ENCODE measurements at regions not wholly inside any gene's neighbourhood (a gene's known extent, or its start where the extent isn't known, plus 50 kb on each side); places are given as distances from the start of the nearest gene placed in this dataset.

DNA sequence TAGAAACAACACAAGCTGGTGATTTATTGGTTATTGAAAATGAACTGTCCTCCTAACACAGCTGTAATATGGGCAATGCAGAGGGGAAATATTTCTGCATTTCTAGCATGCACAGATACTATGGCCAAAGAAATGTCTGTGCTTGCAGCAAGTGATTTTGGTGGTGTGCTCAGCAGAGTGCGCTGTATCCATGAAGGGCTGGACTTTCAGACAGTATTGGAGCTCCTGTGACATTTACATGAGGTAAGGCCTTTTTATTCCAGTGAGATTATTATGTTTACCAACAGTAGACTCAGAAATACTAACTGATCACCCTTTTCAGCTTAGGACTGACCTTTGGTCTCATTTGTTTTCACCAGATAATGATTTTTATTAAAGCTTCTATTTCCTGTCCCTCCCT, 1302.6 kb upstream of the EPHA6 start:
- Histone ChIP-seq H3K4me1 (no peaks in the 10 kb centered on the region), H3K27ac (no peak overlapping the region), H3K9me3 (ENCODE audit: control insufficient read depth, low read length) (no peaks in the 10 kb centered on the region), H3K9ac (no peak overlapping the region), H3K27me3 (ENCODE audit: control insufficient read depth, insufficient read depth, low read length) (no peaks in the 10 kb centered on the region), H3K4me3 (ENCODE audit: low read depth, low read length) (no peak overlapping the region), H3K36me3 (ENCODE audit: control insufficient read depth, insufficient read depth, low read length) (no peaks in the 10 kb centered on the region), H3K79me2 (no peaks in the 10 kb centered on the region), H2AFZ (no peak overlapping the region), H3K4me2 (ENCODE audit: low read length) (no peak overlapping the region)
- TF ChIP-seq, protein P1, sequence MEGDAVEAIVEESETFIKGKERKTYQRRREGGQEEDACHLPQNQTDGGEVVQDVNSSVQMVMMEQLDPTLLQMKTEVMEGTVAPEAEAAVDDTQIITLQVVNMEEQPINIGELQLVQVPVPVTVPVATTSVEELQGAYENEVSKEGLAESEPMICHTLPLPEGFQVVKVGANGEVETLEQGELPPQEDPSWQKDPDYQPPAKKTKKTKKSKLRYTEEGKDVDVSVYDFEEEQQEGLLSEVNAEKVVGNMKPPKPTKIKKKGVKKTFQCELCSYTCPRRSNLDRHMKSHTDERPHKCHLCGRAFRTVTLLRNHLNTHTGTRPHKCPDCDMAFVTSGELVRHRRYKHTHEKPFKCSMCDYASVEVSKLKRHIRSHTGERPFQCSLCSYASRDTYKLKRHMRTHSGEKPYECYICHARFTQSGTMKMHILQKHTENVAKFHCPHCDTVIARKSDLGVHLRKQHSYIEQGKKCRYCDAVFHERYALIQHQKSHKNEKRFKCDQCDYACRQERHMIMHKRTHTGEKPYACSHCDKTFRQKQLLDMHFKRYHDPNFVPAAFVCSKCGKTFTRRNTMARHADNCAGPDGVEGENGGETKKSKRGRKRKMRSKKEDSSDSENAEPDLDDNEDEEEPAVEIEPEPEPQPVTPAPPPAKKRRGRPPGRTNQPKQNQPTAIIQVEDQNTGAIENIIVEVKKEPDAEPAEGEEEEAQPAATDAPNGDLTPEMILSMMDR (IDR thresholded peaks at IDR 0.05), result no peak

DNA sequence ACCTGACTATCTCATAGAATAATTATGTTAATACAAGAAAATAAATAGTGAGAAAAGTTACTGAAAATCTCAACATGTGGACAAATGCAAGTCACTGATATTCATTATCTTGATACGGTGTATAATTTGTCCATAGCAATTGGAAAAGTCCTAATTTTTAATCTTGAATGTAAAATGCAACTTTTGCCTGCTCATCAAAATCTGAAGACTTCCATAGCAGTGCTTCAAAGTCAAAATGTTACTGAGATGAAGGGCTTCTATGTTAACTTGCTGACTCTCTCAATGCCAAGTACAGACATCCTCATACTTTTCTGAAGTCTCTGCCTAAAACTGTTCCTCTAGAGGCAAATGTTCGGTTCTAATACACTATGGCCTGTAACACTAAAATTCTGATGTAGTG, 1300.1 kb upstream of the EPHA6 start:
- no peak overlapping the region for H3K4me2 ChIP-seq (ENCODE audit: low read length)

DNA sequence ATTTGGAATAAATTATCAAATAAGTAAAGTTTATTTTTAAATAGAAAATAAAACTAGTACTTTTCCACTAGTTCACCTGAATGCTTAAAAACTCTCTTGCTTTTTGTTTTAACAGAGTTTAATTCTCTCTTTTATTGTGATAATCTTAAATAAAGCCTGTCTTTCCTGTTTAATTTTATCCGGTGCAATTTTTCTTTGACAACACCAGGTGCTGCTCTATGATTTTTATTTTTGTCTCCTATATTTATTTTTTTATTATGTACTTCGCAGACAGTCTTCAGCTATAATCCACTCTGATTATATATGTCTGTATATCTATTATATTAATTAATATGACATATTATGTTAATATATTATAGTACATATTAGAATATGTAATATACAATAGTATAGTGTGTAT, 1293.0 kb upstream of the EPHA6 start:
- TF ChIP-seq, protein P1 (IDR thresholded peaks at IDR 0.05), result no peak
- Histone ChIP-seq H3K79me2 (no peaks in the 10 kb centered on the region), H3K4me1 (no peaks in the 10 kb centered on the region), H3K4me2 (ENCODE audit: low read length) (no peak overlapping the region), H3K9ac (no peak overlapping the region), H2AFZ (no peak overlapping the region), H3K36me3 (ENCODE audit: control insufficient read depth, insufficient read depth, low read length) (no peaks in the 10 kb centered on the region), H3K9me3 (ENCODE audit: control insufficient read depth, low read length) (no peaks in the 10 kb centered on the region), H3K27me3 (ENCODE audit: control insufficient read depth, insufficient read depth, low read length) (no peaks in the 10 kb centered on the region), H3K27ac (no peak overlapping the region), H3K4me3 (ENCODE audit: low read depth, low read length) (no peak overlapping the region)

More for the DNA sequence above, 1300.1 kb upstream of the EPHA6 start:
- Histone ChIP-seq H3K9me3 (ENCODE audit: control insufficient read depth, low read length) (no peaks in the 10 kb centered on the region), H3K4me3 (ENCODE audit: low read depth, low read length) (no peak overlapping the region), H3K4me1 (no peaks in the 10 kb centered on the region), H3K9ac (no peak overlapping the region), H3K27ac (no peak overlapping the region), H2AFZ (no peak overlapping the region), H3K36me3 (ENCODE audit: control insufficient read depth, insufficient read depth, low read length) (no peaks in the 10 kb centered on the region), H3K27me3 (ENCODE audit: control insufficient read depth, insufficient read depth, low read length) (no peaks in the 10 kb centered on the region), H3K79me2 (no peaks in the 10 kb centered on the region)
- TF ChIP-seq, protein P1 (IDR thresholded peaks at IDR 0.05), result no peak

DNA sequence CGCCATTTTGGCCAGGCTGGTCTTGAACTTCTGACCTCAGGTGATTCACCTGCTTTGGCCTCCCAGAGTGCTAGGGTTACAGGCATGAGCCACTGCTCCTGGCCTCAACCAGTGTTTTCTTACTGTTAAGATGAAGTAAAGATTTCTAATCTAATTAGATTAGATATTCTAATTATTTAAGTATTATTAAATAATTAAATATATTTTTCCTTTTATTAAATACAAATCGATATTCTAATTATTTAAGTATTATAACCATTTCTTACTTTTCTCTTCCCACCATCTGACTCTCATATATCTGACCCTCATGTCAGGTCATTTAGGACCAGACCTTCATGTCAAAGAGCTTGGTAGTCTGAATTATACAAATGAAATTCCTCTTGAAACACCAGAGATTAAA, 1291.9 kb upstream of the EPHA6 start:
- no peak overlapping the region for H3K4me3 ChIP-seq (ENCODE audit: low read depth, low read length)
- no peak overlapping the region for H2AFZ ChIP-seq
- H3K9me3 ChIP-seq (ENCODE audit: control insufficient read depth, low read length), result no peaks in the 10 kb centered on the region
- no peak overlapping the region for H3K27ac ChIP-seq
- H3K4me2 ChIP-seq (ENCODE audit: low read length), result no peak overlapping the region
- no peaks in the 10 kb centered on the region for H3K36me3 ChIP-seq (ENCODE audit: control insufficient read depth, insufficient read depth, low read length)
- H3K79me2 ChIP-seq, result no peaks in the 10 kb centered on the region
- TF ChIP-seq, protein P1 (IDR thresholded peaks at IDR 0.05), result no peak
- no peak overlapping the region for H3K9ac ChIP-seq
- H3K4me1 ChIP-seq, result no peaks in the 10 kb centered on the region
- H3K27me3 ChIP-seq (ENCODE audit: control insufficient read depth, insufficient read depth, low read length), result no peaks in the 10 kb centered on the region

DNA sequence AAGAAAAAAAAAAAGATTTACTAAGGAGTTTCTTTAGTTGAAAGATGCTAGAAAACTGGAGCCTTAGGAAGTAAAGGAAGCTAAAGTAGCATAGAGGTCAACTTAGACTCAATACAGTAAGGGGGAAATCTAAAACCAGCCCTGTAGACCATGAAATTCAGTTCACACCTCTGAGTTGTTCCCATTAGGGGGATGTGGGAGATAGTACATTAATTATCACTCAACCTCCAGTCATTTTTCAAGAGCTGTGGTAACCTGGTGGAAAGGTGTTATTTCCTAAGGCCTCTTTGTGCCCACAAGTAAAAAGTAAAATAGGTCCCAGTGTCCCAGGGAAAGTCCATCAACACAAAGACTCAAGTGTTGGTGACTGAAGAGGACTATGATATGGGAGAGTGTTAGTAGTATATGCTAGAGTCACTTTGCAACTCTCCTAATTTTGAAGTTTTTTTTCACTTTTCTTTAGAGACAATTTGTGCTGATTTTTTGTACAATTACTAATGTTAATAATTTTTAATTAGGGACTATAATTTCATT, 1274.4 kb upstream of the EPHA6 start:
- H3K4me3 ChIP-seq (ENCODE audit: low read depth, low read length), result no peak overlapping the region
- no peak overlapping the region for H2AFZ ChIP-seq
- H3K4me2 ChIP-seq (ENCODE audit: low read length), result no peak overlapping the region
- no peaks in the 10 kb centered on the region for H3K27me3 ChIP-seq (ENCODE audit: control insufficient read depth, insufficient read depth, low read length)
- no peaks in the 10 kb centered on the region for H3K9me3 ChIP-seq (ENCODE audit: control insufficient read depth, low read length)
- no peaks in the 10 kb centered on the region for H3K4me1 ChIP-seq
- TF ChIP-seq, protein P1 (IDR thresholded peaks at IDR 0.05), result no peak
- no peak overlapping the region for H3K27ac ChIP-seq
- H3K9ac ChIP-seq, result no peak overlapping the region
- H3K36me3 ChIP-seq (ENCODE audit: control insufficient read depth, insufficient read depth, low read length), result no peaks in the 10 kb centered on the region
- no peaks in the 10 kb centered on the region for H3K79me2 ChIP-seq

Data from parathyroid adenoma (tissue), 2 donors.